ENCODE measurements at regions not wholly inside any gene's neighbourhood (a gene's known extent, or its start where the extent isn't known, plus 50 kb on each side); places are given as distances from the start of the nearest gene placed in this dataset.

DNA sequence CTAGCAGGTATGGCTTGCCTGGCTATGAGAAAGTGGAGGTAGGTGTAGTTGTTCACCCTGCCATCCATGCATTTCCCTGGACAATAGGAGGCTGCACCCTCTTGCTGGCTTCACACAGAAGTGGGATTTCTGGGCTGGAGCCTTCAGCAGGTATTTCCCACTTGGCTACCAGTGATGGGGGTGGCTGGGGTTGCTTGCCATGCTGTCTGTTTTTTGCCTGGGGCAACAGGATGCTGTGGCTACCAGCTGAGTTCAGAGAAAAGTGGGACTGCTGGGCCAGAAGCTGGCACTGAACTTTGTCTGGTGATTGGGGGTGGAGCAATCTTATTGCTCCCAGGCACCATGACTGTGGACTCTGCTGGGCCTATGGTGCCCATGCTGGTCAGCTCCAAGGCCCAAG, 299.6 kb downstream of the FAM170A start:
- TF ChIP-seq KLF16 (tag by site-specific recombination; IDR thresholded peaks at IDR 0.05) = no peak
- TF ChIP-seq EGR2 (tag by site-specific recombination; IDR thresholded peaks at IDR 0.05; ENCODE audit: low read depth) = no peak
- no peak for TF ChIP-seq REPIN1 (tag by site-specific recombination; IDR thresholded peaks at IDR 0.05; ENCODE audit: low read depth)
- TF ChIP-seq, protein P1, sequence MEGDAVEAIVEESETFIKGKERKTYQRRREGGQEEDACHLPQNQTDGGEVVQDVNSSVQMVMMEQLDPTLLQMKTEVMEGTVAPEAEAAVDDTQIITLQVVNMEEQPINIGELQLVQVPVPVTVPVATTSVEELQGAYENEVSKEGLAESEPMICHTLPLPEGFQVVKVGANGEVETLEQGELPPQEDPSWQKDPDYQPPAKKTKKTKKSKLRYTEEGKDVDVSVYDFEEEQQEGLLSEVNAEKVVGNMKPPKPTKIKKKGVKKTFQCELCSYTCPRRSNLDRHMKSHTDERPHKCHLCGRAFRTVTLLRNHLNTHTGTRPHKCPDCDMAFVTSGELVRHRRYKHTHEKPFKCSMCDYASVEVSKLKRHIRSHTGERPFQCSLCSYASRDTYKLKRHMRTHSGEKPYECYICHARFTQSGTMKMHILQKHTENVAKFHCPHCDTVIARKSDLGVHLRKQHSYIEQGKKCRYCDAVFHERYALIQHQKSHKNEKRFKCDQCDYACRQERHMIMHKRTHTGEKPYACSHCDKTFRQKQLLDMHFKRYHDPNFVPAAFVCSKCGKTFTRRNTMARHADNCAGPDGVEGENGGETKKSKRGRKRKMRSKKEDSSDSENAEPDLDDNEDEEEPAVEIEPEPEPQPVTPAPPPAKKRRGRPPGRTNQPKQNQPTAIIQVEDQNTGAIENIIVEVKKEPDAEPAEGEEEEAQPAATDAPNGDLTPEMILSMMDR (tag by site-specific recombination; IDR thresholded peaks at IDR 0.05) = no peak
- TF ChIP-seq, protein P2, sequence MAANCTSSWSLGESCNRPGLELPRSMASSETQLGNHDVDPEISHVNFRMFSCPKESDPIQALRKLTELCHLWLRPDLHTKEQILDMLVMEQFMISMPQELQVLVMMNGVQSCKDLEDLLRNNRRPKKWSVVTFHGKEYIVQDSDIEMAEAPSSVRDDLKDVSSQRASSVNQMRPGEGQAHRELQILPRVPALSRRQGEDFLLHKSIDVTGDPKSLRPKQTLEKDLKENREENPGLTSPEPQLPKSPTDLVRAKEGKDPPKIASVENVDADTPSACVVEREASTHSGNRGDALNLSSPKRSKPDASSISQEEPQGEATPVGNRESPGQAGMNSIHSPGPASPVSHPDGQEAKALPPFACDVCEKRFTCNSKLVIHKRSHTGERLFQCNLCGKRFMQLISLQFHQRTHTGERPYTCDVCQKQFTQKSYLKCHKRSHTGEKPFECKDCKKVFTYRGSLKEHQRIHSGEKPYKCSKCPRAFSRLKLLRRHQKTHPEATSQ (tag by site-specific recombination; IDR thresholded peaks at IDR 0.05) = no peak
- TF ChIP-seq, protein P3, sequence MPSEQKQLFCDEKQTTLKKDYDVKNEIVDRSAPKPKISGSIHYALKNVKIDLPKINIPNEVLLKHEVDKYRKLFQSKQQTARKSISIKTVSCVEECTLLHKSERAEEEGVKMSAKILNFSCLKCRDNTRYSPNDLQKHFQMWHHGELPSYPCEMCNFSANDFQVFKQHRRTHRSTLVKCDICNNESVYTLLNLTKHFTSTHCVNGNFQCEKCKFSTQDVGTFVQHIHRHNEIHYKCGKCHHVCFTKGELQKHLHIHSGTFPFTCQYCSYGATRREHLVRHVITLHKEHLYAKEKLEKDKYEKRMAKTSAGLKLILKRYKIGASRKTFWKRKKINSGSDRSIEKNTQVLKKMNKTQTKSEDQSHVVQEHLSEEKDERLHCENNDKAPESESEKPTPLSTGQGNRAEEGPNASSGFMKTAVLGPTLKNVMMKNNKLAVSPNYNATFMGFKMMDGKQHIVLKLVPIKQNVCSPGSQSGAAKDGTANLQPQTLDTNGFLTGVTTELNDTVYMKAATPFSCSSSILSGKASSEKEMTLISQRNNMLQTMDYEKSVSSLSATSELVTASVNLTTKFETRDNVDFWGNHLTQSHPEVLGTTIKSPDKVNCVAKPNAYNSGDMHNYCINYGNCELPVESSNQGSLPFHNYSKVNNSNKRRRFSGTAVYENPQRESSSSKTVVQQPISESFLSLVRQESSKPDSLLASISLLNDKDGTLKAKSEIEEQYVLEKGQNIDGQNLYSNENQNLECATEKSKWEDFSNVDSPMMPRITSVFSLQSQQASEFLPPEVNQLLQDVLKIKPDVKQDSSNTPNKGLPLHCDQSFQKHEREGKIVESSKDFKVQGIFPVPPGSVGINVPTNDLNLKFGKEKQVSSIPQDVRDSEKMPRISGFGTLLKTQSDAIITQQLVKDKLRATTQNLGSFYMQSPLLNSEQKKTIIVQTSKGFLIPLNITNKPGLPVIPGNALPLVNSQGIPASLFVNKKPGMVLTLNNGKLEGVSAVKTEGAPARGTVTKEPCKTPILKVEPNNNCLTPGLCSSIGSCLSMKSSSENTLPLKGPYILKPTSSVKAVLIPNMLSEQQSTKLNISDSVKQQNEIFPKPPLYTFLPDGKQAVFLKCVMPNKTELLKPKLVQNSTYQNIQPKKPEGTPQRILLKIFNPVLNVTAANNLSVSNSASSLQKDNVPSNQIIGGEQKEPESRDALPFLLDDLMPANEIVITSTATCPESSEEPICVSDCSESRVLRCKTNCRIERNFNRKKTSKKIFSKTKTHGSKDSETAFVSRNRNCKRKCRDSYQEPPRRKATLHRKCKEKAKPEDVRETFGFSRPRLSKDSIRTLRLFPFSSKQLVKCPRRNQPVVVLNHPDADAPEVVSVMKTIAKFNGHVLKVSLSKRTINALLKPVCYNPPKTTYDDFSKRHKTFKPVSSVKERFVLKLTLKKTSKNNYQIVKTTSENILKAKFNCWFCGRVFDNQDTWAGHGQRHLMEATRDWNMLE (tag by site-specific recombination; conservative IDR thresholded peaks at IDR 0.05; ENCODE audit: low read depth) = no peak
- no peak for TF ChIP-seq ZNF169 (tag by site-specific recombination; IDR thresholded peaks at IDR 0.05)
- no peak for TF ChIP-seq ZNF221 (tag by site-specific recombination; IDR thresholded peaks at IDR 0.05; ENCODE audit: borderline replicate concordance)
- TF ChIP-seq ZNF274 (IDR thresholded peaks at IDR 0.05; ENCODE audit: low read length) = no peak
- no peak for TF ChIP-seq ZNF274 (tag by site-specific recombination; IDR thresholded peaks at IDR 0.05; ENCODE audit: borderline replicate concordance)
- TF ChIP-seq, protein P4, sequence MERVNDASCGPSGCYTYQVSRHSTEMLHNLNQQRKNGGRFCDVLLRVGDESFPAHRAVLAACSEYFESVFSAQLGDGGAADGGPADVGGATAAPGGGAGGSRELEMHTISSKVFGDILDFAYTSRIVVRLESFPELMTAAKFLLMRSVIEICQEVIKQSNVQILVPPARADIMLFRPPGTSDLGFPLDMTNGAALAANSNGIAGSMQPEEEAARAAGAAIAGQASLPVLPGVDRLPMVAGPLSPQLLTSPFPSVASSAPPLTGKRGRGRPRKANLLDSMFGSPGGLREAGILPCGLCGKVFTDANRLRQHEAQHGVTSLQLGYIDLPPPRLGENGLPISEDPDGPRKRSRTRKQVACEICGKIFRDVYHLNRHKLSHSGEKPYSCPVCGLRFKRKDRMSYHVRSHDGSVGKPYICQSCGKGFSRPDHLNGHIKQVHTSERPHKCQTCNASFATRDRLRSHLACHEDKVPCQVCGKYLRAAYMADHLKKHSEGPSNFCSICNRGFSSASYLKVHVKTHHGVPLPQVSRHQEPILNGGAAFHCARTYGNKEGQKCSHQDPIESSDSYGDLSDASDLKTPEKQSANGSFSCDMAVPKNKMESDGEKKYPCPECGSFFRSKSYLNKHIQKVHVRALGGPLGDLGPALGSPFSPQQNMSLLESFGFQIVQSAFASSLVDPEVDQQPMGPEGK (tag by site-specific recombination; IDR thresholded peaks at IDR 0.05) = no peak
- TF ChIP-seq, protein P5, sequence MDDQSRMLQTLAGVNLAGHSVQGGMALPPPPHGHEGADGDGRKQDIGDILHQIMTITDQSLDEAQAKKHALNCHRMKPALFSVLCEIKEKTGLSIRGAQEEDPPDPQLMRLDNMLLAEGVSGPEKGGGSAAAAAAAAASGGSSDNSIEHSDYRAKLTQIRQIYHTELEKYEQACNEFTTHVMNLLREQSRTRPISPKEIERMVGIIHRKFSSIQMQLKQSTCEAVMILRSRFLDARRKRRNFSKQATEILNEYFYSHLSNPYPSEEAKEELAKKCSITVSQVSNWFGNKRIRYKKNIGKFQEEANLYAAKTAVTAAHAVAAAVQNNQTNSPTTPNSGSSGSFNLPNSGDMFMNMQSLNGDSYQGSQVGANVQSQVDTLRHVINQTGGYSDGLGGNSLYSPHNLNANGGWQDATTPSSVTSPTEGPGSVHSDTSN (CRISPR knock-in tag; IDR thresholded peaks at IDR 0.05) = no peak

Measured in HEK293 (cell line).